Liver (tissue), 8 donors: ENCODE measurements at regions not wholly inside any gene's neighbourhood (a gene's known extent, or its start where the extent isn't known, plus 50 kb on each side); places are given as distances from the start of the nearest gene placed in this dataset.

Experiments used
- DNase-seq: peaks from one replicate; pipeline ENCODE4 v3.0.0-alpha.2; 2017; ENCODE audit warnings: low spot score
- H3K27ac ChIP-seq, 2 donors: one replicate each; pipeline ENCODE4 v1.7.0; 2013; ENCODE audit warnings: inconsistent platforms in 2 of 2, low read length in 2 of 2, control low read depth in 1 of 2, low read depth in 1 of 2, mild to moderate bottlenecking in 1 of 2
- H3K27me3 ChIP-seq, 4 donors: one replicate each; pipeline versions ENCODE4 v1.6.1 to v1.7.0; 2013; ENCODE audit warnings: low read length in 3 of 4, inconsistent platforms in 1 of 4, mild to moderate bottlenecking in 1 of 4, moderate library complexity in 1 of 4; ENCODE audit not compliant: control insufficient read depth in 4 of 4, insufficient read depth in 4 of 4
- H3K36me3 ChIP-seq, 4 donors: one replicate each; pipeline versions ENCODE4 v1.6.1 to v1.7.0; 2013; ENCODE audit warnings: low read length in 3 of 4, mild to moderate bottlenecking in 3 of 4, low read depth in 1 of 4, moderate library complexity in 1 of 4; ENCODE audit not compliant: control insufficient read depth in 4 of 4, insufficient read depth in 3 of 4
- H3K4me1 ChIP-seq, 4 donors: one replicate each; pipeline versions ENCODE4 v1.6.1 to v1.7.0; 2013; ENCODE audit warnings: low read length in 3 of 4, mild to moderate bottlenecking in 3 of 4, moderate library complexity in 1 of 4; ENCODE audit not compliant: control insufficient read depth in 4 of 4, insufficient read depth in 4 of 4
- H3K4me3 ChIP-seq, 3 donors: one replicate each; pipeline versions ENCODE4 v1.6.1 to v1.7.0; 2013; ENCODE audit warnings: low read length in 3 of 3, control low read depth in 1 of 3, low read depth in 1 of 3, mild to moderate bottlenecking in 1 of 3
- H3K9ac ChIP-seq, 2 donors: one replicate each; pipeline ENCODE4 v1.7.0; 2013; ENCODE audit warnings: low read length in 2 of 2, mild to moderate bottlenecking in 2 of 2, moderate library complexity in 2 of 2, control low read depth in 1 of 2, low read depth in 1 of 2
- H3K9me3 ChIP-seq, 4 donors: one replicate each; pipeline versions ENCODE4 v1.6.1 to v1.7.0; 2013; ENCODE audit warnings: low read length in 3 of 4; ENCODE audit not compliant: control insufficient read depth in 4 of 4
- EGR1 ChIP-seq, 2 donors: IDR thresholded peaks; 2 replicates each; pipeline ENCODE4 v1.6.1; 2016 to 2018; ENCODE audit warnings: antibody characterized with exemption in 2 of 2, low read depth in 2 of 2
- FOXA1 ChIP-seq: IDR thresholded peaks from 2 replicates; pipeline ENCODE4 v1.6.1; 2016; ENCODE audit warnings: antibody characterized with exemption
- FOXA2 ChIP-seq: IDR thresholded peaks from 2 replicates; pipeline ENCODE4 v1.6.1; 2016; ENCODE audit warnings: antibody characterized with exemption
- GABPA ChIP-seq, 2 donors: IDR thresholded peaks in 1 of 2; conservative IDR thresholded peaks in 1 of 2; 2 replicates each; pipeline ENCODE4 v1.6.1; 2016; ENCODE audit warnings: antibody characterized with exemption in 2 of 2, mild to moderate bottlenecking in 1 of 2, moderate library complexity in 1 of 2
- HNF4G ChIP-seq: IDR thresholded peaks from 2 replicates; pipeline ENCODE4 v1.6.1; 2016; ENCODE audit warnings: antibody characterized with exemption
- JUND ChIP-seq, 2 donors: IDR thresholded peaks; 2 replicates each; pipeline ENCODE4 v1.6.1; 2016; ENCODE audit warnings: antibody characterized with exemption in 2 of 2
- NR2F2 ChIP-seq: IDR thresholded peaks from 2 replicates; pipeline ENCODE4 v1.6.1; 2016; ENCODE audit warnings: antibody characterized with exemption
- RAD21 ChIP-seq, 2 donors: IDR thresholded peaks; 2 replicates each; pipeline ENCODE4 v1.6.1; 2016; ENCODE audit warnings: antibody characterized with exemption in 2 of 2, mild to moderate bottlenecking in 2 of 2
- TAF1 ChIP-seq: conservative IDR thresholded peaks from 2 replicates; pipeline ENCODE4 v1.6.1; 2016; ENCODE audit warnings: antibody characterized with exemption, mild to moderate bottlenecking
- YY1 ChIP-seq: IDR thresholded peaks from 2 replicates; pipeline ENCODE4 v1.6.1; 2016; ENCODE audit warnings: antibody characterized with exemption, mild to moderate bottlenecking
- WGBS: extraction: QIAGEN DNeasy Blood & Tissue Kit; methylation state at CpG from one replicate; pipeline ENCODE4 v1.1.7; 2013; 5-methylcytosine and 5-hydroxymethylcytosine counted together
- TF ChIP-seq, protein P1 (sequence below): fragments of 150-350 bp; IDR thresholded peaks from 2 replicates; pipeline ENCODE4 v1.5.1; 2017; ENCODE audit warnings: improper control_type of control experiment, low read depth, low read length; ENCODE audit not compliant: missing input control
- TF ChIP-seq, protein P2 (sequence below): IDR thresholded peaks from 2 replicates; pipeline ENCODE4 v1.6.1; 2016; ENCODE audit warnings: antibody characterized with exemption
- TF ChIP-seq, protein P3 (sequence below): IDR thresholded peaks from 2 replicates; pipeline ENCODE4 v1.6.1; 2016; ENCODE audit warnings: antibody characterized with exemption, mild to moderate bottlenecking
- TF ChIP-seq, protein P4 (sequence below): IDR thresholded peaks from 2 replicates; pipeline ENCODE4 v1.6.1; 2016; ENCODE audit warnings: antibody characterized with exemption
- TF ChIP-seq, protein P5 (sequence below): IDR thresholded peaks from 2 replicates; pipeline ENCODE4 v1.6.1; 2016; ENCODE audit warnings: antibody characterized with exemption
- donor health status: healthy.
- donor health status: healthy.
- donor health status: healthy.
- donor health status: healthy.
- donor health status: healthy.

DNA sequence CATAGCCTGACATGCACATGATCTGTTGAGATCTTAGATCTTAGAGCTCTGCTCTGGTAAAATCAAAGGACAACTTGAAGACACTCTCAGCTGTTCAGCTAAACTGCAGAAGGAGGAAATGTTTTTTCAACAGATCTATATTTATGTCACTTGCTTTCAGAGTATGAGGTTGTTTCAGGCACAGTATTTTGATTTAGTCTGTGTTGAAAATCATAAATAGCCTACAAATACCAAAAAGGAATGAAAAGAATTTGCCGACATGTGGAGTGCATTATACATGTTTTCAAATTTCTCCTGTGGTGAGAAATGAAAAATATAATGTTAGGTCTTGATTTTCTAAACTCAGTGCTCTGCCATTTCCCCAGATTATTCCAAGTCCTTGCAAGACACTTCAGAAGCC lies 1118.4 kb downstream of the TBL1XR1 start:
- H3K9me3 ChIP-seq: no peaks in the 10 kb centered on the region
- DNase-seq: no peak
- no peak for TF ChIP-seq YY1
- TF ChIP-seq TAF1: no peak
- no peak for TF ChIP-seq GABPA (IDR thresholded peaks at IDR 0.05 in 1 of 2, conservative IDR thresholded peaks at IDR 0.05 in 1 of 2)
- TF ChIP-seq NR2F2: no peak
- TF ChIP-seq, protein P1, sequence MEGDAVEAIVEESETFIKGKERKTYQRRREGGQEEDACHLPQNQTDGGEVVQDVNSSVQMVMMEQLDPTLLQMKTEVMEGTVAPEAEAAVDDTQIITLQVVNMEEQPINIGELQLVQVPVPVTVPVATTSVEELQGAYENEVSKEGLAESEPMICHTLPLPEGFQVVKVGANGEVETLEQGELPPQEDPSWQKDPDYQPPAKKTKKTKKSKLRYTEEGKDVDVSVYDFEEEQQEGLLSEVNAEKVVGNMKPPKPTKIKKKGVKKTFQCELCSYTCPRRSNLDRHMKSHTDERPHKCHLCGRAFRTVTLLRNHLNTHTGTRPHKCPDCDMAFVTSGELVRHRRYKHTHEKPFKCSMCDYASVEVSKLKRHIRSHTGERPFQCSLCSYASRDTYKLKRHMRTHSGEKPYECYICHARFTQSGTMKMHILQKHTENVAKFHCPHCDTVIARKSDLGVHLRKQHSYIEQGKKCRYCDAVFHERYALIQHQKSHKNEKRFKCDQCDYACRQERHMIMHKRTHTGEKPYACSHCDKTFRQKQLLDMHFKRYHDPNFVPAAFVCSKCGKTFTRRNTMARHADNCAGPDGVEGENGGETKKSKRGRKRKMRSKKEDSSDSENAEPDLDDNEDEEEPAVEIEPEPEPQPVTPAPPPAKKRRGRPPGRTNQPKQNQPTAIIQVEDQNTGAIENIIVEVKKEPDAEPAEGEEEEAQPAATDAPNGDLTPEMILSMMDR: no peak
- TF ChIP-seq, protein P2, sequence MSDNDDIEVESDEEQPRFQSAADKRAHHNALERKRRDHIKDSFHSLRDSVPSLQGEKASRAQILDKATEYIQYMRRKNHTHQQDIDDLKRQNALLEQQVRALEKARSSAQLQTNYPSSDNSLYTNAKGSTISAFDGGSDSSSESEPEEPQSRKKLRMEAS: no peak
- TF ChIP-seq FOXA1: no peak
- TF ChIP-seq FOXA2: no peak
- TF ChIP-seq, protein P3, sequence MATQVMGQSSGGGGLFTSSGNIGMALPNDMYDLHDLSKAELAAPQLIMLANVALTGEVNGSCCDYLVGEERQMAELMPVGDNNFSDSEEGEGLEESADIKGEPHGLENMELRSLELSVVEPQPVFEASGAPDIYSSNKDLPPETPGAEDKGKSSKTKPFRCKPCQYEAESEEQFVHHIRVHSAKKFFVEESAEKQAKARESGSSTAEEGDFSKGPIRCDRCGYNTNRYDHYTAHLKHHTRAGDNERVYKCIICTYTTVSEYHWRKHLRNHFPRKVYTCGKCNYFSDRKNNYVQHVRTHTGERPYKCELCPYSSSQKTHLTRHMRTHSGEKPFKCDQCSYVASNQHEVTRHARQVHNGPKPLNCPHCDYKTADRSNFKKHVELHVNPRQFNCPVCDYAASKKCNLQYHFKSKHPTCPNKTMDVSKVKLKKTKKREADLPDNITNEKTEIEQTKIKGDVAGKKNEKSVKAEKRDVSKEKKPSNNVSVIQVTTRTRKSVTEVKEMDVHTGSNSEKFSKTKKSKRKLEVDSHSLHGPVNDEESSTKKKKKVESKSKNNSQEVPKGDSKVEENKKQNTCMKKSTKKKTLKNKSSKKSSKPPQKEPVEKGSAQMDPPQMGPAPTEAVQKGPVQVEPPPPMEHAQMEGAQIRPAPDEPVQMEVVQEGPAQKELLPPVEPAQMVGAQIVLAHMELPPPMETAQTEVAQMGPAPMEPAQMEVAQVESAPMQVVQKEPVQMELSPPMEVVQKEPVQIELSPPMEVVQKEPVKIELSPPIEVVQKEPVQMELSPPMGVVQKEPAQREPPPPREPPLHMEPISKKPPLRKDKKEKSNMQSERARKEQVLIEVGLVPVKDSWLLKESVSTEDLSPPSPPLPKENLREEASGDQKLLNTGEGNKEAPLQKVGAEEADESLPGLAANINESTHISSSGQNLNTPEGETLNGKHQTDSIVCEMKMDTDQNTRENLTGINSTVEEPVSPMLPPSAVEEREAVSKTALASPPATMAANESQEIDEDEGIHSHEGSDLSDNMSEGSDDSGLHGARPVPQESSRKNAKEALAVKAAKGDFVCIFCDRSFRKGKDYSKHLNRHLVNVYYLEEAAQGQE: no peak
- TF ChIP-seq, protein P4, sequence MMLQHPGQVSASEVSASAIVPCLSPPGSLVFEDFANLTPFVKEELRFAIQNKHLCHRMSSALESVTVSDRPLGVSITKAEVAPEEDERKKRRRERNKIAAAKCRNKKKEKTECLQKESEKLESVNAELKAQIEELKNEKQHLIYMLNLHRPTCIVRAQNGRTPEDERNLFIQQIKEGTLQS: no peak
- TF ChIP-seq RAD21 (IDR thresholded peaks at IDR 0.05): no peak
- TF ChIP-seq HNF4G: no peak
- H3K27ac ChIP-seq: no peak overlapping the region
- H3K4me1 ChIP-seq: no peaks in the 10 kb centered on the region
- H3K36me3 ChIP-seq: no peaks in the 10 kb centered on the region
- no peaks in the 10 kb centered on the region for H3K27me3 ChIP-seq
- WGBS: 91% methylated on average over 1 of the region's 1 CpG
- H3K9ac ChIP-seq: no peak overlapping the region
- no peak overlapping the region for H3K4me3 ChIP-seq

DNA sequence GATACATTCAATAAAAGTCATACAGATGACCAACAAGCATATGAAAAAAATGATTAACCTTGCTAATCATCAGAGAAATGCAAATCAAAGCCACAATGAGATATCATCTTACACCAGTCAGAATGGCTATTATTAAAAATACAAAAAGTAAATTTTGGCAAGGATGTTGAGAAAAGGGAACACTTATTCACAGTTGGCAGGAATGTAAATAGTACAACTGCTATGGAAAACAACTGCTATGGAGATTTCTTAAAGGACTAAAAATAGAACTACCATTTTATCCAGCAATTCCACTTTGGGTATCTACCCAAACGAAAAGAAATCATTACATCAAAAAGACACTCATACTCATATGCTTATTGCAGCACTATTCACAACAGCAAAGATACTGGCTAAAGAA lies 1121.8 kb downstream of the TBL1XR1 start:
- H3K9ac ChIP-seq: no peak overlapping the region
- no peak overlapping the region for H3K4me3 ChIP-seq
- no peak overlapping the region for H3K27ac ChIP-seq
- 64% methylated on average over 1 of the region's 1 CpG for WGBS
- no peak for DNase-seq
- H3K9me3 ChIP-seq: no peaks in the 10 kb centered on the region
- H3K36me3 ChIP-seq: no peaks in the 10 kb centered on the region
- no peaks in the 10 kb centered on the region for H3K4me1 ChIP-seq
- H3K27me3 ChIP-seq: no peaks in the 10 kb centered on the region
- TF ChIP-seq YY1 (no peak), TAF1 (no peak), JUND (IDR thresholded peaks at IDR 0.05) (no peak), EGR1 (IDR thresholded peaks at IDR 0.05; ENCODE audit: low read depth in 2 of 2) (no peak), FOXA1 (no peak), RAD21 (IDR thresholded peaks at IDR 0.05) (no peak), HNF4G (no peak)
- TF ChIP-seq, protein P5, sequence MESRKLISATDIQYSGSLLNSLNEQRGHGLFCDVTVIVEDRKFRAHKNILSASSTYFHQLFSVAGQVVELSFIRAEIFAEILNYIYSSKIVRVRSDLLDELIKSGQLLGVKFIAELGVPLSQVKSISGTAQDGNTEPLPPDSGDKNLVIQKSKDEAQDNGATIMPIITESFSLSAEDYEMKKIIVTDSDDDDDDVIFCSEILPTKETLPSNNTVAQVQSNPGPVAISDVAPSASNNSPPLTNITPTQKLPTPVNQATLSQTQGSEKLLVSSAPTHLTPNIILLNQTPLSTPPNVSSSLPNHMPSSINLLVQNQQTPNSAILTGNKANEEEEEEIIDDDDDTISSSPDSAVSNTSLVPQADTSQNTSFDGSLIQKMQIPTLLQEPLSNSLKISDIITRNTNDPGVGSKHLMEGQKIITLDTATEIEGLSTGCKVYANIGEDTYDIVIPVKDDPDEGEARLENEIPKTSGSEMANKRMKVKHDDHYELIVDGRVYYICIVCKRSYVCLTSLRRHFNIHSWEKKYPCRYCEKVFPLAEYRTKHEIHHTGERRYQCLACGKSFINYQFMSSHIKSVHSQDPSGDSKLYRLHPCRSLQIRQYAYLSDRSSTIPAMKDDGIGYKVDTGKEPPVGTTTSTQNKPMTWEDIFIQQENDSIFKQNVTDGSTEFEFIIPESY: no peak
